GM23338 (cell line): ENCODE measurements at regions not wholly inside any gene's neighbourhood (a gene's known extent, or its start where the extent isn't known, plus 50 kb on each side); places are given as distances from the start of the nearest gene placed in this dataset.

Experiments
- ATAC-seq: fragments of 200-7000 bp; cut with Tn5 transposase; 3 replicates; pipeline ENCODE4 v1.9.1; 2020
- DNase-seq: peaks from one replicate; pipeline ENCODE4 v3.0.0-alpha.2; 2015; ENCODE audit warnings: low spot score
- H2AFZ ChIP-seq: fragments of 200-600 bp; sonication (generic); 2 replicates; pipeline ENCODE4 v1.8.0; 2016; ENCODE audit warnings: antibody characterized with exemption, mild to moderate bottlenecking, moderate library complexity
- H3F3A ChIP-seq: fragments of 200-600 bp; sonication (generic); replicated peaks from 2 replicates; pipeline ENCODE4 v1.8.0; 2017; ENCODE audit warnings: antibody characterized with exemption, mixed run types, low read depth
- H3K27ac ChIP-seq: fragments of 200-600 bp; sonication (generic); 2 replicates; pipeline ENCODE4 v1.6.1; 2016; ENCODE audit warnings: low read depth
- H3K27me3 ChIP-seq: fragments of 200-600 bp; sonication (generic); 2 replicates; pipeline ENCODE4 v1.8.0; 2016; ENCODE audit warnings: mild to moderate bottlenecking, mixed run types, moderate library complexity; ENCODE audit not compliant: insufficient read depth
- H3K36me3 ChIP-seq: fragments of 200-600 bp; sonication (generic); 2 replicates; pipeline ENCODE4 v1.8.0; 2016; ENCODE audit warnings: mild to moderate bottlenecking; ENCODE audit not compliant: insufficient read depth
- H3K4me1 ChIP-seq: fragments of 200-600 bp; sonication (generic); 2 replicates; pipeline ENCODE4 v1.8.0; 2016; ENCODE audit warnings: mild to moderate bottlenecking, moderate library complexity; ENCODE audit not compliant: insufficient read depth
- H3K4me2 ChIP-seq: fragments of 200-600 bp; sonication (generic); 2 replicates; pipeline ENCODE4 v1.7.1; 2017; ENCODE audit warnings: mixed run types
- H3K4me3 ChIP-seq: fragments of 200-600 bp; sonication (generic); 2 replicates; pipeline ENCODE4 v1.6.1; 2016; ENCODE audit warnings: mixed run types
- H3K79me2 ChIP-seq: fragments of 200-600 bp; sonication (generic); replicated peaks from 2 replicates; pipeline ENCODE4 v1.8.0; 2017; ENCODE audit warnings: mild to moderate bottlenecking; ENCODE audit not compliant: insufficient read depth
- H3K9me2 ChIP-seq: fragments of 200-600 bp; sonication (generic); 2 replicates; pipeline ENCODE4 v1.8.0; 2017; ENCODE audit not compliant: insufficient read depth
- H4K20me1 ChIP-seq: fragments of 200-600 bp; sonication (generic); replicated peaks from 2 replicates; pipeline ENCODE4 v1.8.0; 2017; ENCODE audit warnings: mild to moderate bottlenecking; ENCODE audit not compliant: insufficient read depth
- H3K27ac Mint-ChIP-seq: 2 replicates; pipeline ENCODE4 v1.8.0; 2020; ENCODE audit warnings: inconsistent platforms, mild to moderate bottlenecking, moderate library complexity, mixed read lengths
- H3K27me3 Mint-ChIP-seq: 3 replicates; pipeline ENCODE4 v1.8.0; 2022; ENCODE audit warnings: low read depth, mild to moderate bottlenecking, moderate library complexity, mixed read lengths, inconsistent platforms; ENCODE audit not compliant: insufficient read depth, poor library complexity
- H3K36me3 Mint-ChIP-seq: 3 replicates; pipeline ENCODE4 v1.8.0; 2021; ENCODE audit warnings: low read depth, mild to moderate bottlenecking, inconsistent platforms, moderate library complexity, mixed read lengths
- H3K4me1 Mint-ChIP-seq: 3 replicates; pipeline ENCODE4 v1.8.0; 2020; ENCODE audit warnings: mild to moderate bottlenecking, inconsistent platforms, mixed read lengths
- H3K4me3 Mint-ChIP-seq: 3 replicates; pipeline ENCODE4 v1.8.0; 2021; ENCODE audit warnings: moderate library complexity, mild to moderate bottlenecking, inconsistent platforms, mixed read lengths
- H3K9me3 Mint-ChIP-seq: 3 replicates; pipeline ENCODE4 v1.8.0; 2020; ENCODE audit warnings: moderate library complexity, mild to moderate bottlenecking, inconsistent platforms, mixed read lengths
- CREB1 ChIP-seq: fragments of 250-450 bp; sonication (Bioruptor Pico); IDR thresholded peaks from 2 replicates; pipeline ENCODE4 v1.5.0; 2020; ENCODE audit warnings: low read depth, mild to moderate bottlenecking, moderate library complexity
- EZH2 ChIP-seq: fragments of 200-600 bp; sonication (generic); IDR thresholded peaks from one replicate; pipeline ENCODE4 v1.8.0; 2017; ENCODE audit warnings: antibody characterized with exemption, mild to moderate bottlenecking, low read depth; ENCODE audit not compliant: unreplicated experiment
- EZH2phosphoT487 ChIP-seq: fragments of 200-600 bp; sonication (generic); IDR thresholded peaks from one replicate; pipeline ENCODE4 v1.8.1; 2018; ENCODE audit warnings: antibody characterized with exemption; ENCODE audit not compliant: unreplicated experiment
- JUNB ChIP-seq: IDR thresholded peaks from one replicate; pipeline ENCODE4 v1.6.1; 2016; ENCODE audit warnings: antibody characterized with exemption; ENCODE audit not compliant: unreplicated experiment
- NANOG ChIP-seq: IDR thresholded peaks from 2 replicates; pipeline ENCODE4 v1.6.1; 2016; ENCODE audit warnings: antibody characterized with exemption, borderline replicate concordance
- POLR2AphosphoS5 ChIP-seq: IDR thresholded peaks from 2 replicates; pipeline ENCODE4 v1.6.1; 2016; ENCODE audit warnings: antibody characterized with exemption, low read depth
- STAT1 ChIP-seq: IDR thresholded peaks from one replicate; pipeline ENCODE4 v1.6.1; 2016; ENCODE audit warnings: antibody characterized with exemption; ENCODE audit not compliant: unreplicated experiment
- ZNF114 ChIP-seq: fragments of 250-450 bp; sonication (Bioruptor Pico); IDR thresholded peaks from 2 replicates; pipeline ENCODE4 v1.5.0; 2020; ENCODE audit warnings: mild to moderate bottlenecking, moderate library complexity
- ZNF331 ChIP-seq: fragments of 250-450 bp; sonication (Bioruptor Pico); IDR thresholded peaks from 2 replicates; pipeline ENCODE4 v1.5.0; 2020; ENCODE audit warnings: low read depth, mild to moderate bottlenecking, moderate library complexity
- TF ChIP-seq, protein P1 (sequence below): IDR thresholded peaks from 2 replicates; pipeline ENCODE4 v1.6.1; 2016; ENCODE audit warnings: antibody characterized with exemption
- TF ChIP-seq, protein P2 (sequence below), 2 experiments: fragments of 200-600 bp in 1 of 2; sonication (generic) in 1 of 2; conservative IDR thresholded peaks; 2 replicates each; pipeline versions ENCODE4 v1.5.1 to v1.6.1; 2016 to 2017; ENCODE audit warnings: antibody characterized with exemption in 2 of 2, low read depth in 2 of 2, mild to moderate bottlenecking in 2 of 2, moderate library complexity in 1 of 2
- TF ChIP-seq, protein P3 (sequence below): fragments of 250-450 bp; sonication (Bioruptor Pico); IDR thresholded peaks from 2 replicates; pipeline ENCODE4 v1.5.0; 2020; ENCODE audit warnings: mild to moderate bottlenecking, moderate library complexity
- TF ChIP-seq, protein P4 (sequence below): IDR thresholded peaks from one replicate; pipeline ENCODE4 v1.6.1; 2018; ENCODE audit warnings: antibody characterized with exemption; ENCODE audit not compliant: unreplicated experiment

DNA sequence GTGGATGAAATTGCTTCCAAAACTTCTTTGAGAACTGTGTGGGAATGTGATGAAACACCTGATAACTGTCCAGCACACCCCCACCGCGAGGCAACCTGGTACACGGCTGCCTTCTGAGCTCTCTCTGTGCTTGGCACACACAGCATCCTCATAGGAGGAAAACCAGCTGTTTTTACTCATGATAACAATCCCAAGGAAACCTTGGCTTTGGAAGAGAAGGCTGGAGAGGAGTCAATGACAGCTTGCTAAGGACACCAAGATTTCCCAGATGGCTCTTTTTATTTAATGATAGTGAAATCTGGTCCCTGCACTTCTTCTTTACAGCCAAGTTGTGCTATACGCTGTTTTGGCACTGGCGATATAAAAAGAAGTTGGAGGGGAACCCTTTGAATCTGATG lies 232.5 kb upstream of the FN1 start:
- H2AFZ ChIP-seq: no peak overlapping the region; the same call in 1 of the 2 replicates
- no peak overlapping the region for H3K27ac ChIP-seq
- DNase-seq (no peak), ATAC-seq (no peak)
- H3K79me2 ChIP-seq: no peaks in the 10 kb centered on the region
- H3K4me1 ChIP-seq: no peaks in the 10 kb centered on the region
- no peaks in the 10 kb centered on the region for H3K9me2 ChIP-seq
- H3K4me3 ChIP-seq: no peak overlapping the region
- no peaks in the 10 kb centered on the region for H3K27me3 ChIP-seq
- H3K9me3 Mint-ChIP-seq: no peaks in the 10 kb centered on the region
- TF ChIP-seq NANOG (no peak), STAT1 (no peak), JUNB (no peak), ZNF331 (no peak), POLR2AphosphoS5 (no peak), CREB1 (CRISPR knock-in tag) (no peak), ZNF114 (CRISPR knock-in tag) (no peak), EZH2phosphoT487 (no peak), EZH2 (no peak)
- TF ChIP-seq, protein P1, sequence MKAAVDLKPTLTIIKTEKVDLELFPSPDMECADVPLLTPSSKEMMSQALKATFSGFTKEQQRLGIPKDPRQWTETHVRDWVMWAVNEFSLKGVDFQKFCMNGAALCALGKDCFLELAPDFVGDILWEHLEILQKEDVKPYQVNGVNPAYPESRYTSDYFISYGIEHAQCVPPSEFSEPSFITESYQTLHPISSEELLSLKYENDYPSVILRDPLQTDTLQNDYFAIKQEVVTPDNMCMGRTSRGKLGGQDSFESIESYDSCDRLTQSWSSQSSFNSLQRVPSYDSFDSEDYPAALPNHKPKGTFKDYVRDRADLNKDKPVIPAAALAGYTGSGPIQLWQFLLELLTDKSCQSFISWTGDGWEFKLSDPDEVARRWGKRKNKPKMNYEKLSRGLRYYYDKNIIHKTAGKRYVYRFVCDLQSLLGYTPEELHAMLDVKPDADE: no peak
- TF ChIP-seq, protein P2, sequence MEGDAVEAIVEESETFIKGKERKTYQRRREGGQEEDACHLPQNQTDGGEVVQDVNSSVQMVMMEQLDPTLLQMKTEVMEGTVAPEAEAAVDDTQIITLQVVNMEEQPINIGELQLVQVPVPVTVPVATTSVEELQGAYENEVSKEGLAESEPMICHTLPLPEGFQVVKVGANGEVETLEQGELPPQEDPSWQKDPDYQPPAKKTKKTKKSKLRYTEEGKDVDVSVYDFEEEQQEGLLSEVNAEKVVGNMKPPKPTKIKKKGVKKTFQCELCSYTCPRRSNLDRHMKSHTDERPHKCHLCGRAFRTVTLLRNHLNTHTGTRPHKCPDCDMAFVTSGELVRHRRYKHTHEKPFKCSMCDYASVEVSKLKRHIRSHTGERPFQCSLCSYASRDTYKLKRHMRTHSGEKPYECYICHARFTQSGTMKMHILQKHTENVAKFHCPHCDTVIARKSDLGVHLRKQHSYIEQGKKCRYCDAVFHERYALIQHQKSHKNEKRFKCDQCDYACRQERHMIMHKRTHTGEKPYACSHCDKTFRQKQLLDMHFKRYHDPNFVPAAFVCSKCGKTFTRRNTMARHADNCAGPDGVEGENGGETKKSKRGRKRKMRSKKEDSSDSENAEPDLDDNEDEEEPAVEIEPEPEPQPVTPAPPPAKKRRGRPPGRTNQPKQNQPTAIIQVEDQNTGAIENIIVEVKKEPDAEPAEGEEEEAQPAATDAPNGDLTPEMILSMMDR (conservative IDR thresholded peaks at IDR 0.05; ENCODE audit: low read depth in 2 of 2): no peak
- TF ChIP-seq, protein P3, sequence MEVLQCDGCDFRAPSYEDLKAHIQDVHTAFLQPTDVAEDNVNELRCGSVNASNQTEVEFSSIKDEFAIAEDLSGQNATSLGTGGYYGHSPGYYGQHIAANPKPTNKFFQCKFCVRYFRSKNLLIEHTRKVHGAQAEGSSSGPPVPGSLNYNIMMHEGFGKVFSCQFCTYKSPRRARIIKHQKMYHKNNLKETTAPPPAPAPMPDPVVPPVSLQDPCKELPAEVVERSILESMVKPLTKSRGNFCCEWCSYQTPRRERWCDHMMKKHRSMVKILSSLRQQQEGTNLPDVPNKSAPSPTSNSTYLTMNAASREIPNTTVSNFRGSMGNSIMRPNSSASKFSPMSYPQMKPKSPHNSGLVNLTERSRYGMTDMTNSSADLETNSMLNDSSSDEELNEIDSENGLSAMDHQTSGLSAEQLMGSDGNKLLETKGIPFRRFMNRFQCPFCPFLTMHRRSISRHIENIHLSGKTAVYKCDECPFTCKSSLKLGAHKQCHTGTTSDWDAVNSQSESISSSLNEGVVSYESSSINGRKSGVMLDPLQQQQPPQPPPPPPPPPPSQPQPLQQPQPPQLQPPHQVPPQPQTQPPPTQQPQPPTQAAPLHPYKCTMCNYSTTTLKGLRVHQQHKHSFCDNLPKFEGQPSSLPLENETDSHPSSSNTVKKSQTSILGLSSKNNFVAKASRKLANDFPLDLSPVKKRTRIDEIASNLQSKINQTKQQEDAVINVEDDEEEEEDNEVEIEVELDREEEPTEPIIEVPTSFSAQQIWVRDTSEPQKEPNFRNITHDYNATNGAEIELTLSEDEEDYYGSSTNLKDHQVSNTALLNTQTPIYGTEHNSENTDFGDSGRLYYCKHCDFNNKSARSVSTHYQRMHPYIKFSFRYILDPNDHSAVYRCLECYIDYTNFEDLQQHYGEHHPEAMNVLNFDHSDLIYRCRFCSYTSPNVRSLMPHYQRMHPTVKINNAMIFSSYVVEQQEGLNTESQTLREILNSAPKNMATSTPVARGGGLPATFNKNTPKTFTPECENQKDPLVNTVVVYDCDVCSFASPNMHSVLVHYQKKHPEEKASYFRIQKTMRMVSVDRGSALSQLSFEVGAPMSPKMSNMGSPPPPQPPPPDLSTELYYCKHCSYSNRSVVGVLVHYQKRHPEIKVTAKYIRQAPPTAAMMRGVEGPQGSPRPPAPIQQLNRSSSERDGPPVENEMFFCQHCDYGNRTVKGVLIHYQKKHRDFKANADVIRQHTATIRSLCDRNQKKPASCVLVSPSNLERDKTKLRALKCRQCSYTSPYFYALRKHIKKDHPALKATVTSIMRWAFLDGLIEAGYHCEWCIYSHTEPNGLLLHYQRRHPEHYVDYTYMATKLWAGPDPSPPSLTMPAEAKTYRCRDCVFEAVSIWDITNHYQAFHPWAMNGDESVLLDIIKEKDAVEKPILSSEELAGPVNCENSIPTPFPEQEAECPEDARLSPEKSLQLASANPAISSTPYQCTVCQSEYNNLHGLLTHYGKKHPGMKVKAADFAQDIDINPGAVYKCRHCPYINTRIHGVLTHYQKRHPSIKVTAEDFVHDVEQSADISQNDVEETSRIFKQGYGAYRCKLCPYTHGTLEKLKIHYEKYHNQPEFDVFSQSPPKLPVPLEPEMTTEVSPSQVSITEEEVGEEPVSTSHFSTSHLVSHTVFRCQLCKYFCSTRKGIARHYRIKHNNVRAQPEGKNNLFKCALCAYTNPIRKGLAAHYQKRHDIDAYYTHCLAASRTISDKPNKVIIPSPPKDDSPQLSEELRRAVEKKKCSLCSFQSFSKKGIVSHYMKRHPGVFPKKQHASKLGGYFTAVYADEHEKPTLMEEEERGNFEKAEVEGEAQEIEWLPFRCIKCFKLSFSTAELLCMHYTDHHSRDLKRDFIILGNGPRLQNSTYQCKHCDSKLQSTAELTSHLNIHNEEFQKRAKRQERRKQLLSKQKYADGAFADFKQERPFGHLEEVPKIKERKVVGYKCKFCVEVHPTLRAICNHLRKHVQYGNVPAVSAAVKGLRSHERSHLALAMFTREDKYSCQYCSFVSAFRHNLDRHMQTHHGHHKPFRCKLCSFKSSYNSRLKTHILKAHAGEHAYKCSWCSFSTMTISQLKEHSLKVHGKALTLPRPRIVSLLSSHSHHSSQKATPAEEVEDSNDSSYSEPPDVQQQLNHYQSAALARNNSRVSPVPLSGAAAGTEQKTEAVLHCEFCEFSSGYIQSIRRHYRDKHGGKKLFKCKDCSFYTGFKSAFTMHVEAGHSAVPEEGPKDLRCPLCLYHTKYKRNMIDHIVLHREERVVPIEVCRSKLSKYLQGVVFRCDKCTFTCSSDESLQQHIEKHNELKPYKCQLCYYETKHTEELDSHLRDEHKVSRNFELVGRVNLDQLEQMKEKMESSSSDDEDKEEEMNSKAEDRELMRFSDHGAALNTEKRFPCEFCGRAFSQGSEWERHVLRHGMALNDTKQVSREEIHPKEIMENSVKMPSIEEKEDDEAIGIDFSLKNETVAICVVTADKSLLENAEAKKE (CRISPR knock-in tag): no peak
- TF ChIP-seq, protein P4, sequence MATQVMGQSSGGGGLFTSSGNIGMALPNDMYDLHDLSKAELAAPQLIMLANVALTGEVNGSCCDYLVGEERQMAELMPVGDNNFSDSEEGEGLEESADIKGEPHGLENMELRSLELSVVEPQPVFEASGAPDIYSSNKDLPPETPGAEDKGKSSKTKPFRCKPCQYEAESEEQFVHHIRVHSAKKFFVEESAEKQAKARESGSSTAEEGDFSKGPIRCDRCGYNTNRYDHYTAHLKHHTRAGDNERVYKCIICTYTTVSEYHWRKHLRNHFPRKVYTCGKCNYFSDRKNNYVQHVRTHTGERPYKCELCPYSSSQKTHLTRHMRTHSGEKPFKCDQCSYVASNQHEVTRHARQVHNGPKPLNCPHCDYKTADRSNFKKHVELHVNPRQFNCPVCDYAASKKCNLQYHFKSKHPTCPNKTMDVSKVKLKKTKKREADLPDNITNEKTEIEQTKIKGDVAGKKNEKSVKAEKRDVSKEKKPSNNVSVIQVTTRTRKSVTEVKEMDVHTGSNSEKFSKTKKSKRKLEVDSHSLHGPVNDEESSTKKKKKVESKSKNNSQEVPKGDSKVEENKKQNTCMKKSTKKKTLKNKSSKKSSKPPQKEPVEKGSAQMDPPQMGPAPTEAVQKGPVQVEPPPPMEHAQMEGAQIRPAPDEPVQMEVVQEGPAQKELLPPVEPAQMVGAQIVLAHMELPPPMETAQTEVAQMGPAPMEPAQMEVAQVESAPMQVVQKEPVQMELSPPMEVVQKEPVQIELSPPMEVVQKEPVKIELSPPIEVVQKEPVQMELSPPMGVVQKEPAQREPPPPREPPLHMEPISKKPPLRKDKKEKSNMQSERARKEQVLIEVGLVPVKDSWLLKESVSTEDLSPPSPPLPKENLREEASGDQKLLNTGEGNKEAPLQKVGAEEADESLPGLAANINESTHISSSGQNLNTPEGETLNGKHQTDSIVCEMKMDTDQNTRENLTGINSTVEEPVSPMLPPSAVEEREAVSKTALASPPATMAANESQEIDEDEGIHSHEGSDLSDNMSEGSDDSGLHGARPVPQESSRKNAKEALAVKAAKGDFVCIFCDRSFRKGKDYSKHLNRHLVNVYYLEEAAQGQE: no peak
- no peaks in the 10 kb centered on the region for H3K36me3 ChIP-seq
- no peaks in the 10 kb centered on the region for H3F3A ChIP-seq
- H3K4me2 ChIP-seq: no peak overlapping the region
- H3K4me1 Mint-ChIP-seq: no peaks in the 10 kb centered on the region
- no peaks in the 10 kb centered on the region for H3K27me3 Mint-ChIP-seq
- no peak overlapping the region for H3K27ac Mint-ChIP-seq
- no peak overlapping the region for H3K4me3 Mint-ChIP-seq
- no peaks in the 10 kb centered on the region for H4K20me1 ChIP-seq
- H3K36me3 Mint-ChIP-seq: no peaks in the 10 kb centered on the region
